Right kidney (tissue), 1 donor: ENCODE measurements at regions not wholly inside any gene's neighbourhood (a gene's known extent, or its start where the extent isn't known, plus 50 kb on each side); places are given as distances from the start of the nearest gene placed in this dataset.
"Not testable (repeated sequence)": the region's sequence is repeated elsewhere in the genome, so short reads cannot be mapped to it uniquely, and the experiment has no call there.

Experiments
- DNase-seq: peaks from one replicate; pipeline ENCODE4 v3.0.0-alpha.2; 2016

DNA sequence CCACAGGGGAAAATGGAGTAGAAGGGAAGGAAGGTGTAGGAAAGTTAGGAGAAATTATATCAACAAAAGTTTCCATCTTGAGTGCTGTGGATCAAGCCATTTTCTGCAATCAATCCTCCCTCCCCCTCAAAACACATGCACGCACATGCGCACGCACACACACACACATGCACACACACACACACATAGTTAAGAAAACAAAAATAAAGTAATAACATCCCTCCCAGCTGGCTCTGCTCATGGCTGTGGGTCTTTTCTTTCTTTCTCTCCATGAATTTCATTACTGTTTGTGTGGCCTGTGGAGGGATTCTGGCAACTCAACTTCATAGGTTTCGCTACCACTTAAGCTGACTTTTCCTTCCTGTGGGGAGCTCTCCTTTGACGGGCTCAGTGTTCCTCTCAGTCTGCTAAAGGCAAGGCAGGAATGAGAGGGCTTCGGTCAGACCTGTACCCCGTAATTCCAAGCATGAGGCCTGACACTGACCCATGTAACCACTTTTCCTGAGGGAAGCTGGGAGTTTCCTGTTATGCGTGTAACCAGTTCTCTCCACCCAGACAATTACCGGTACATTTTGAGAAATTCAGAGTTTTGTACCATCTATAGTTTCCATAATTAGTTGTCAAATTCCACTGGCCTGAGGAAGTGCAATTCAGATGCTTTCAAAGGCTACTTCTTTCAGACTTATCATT is 79.8 kb downstream of the ZNF92 start:
- DNase-seq = peak; percentile 55

DNA sequence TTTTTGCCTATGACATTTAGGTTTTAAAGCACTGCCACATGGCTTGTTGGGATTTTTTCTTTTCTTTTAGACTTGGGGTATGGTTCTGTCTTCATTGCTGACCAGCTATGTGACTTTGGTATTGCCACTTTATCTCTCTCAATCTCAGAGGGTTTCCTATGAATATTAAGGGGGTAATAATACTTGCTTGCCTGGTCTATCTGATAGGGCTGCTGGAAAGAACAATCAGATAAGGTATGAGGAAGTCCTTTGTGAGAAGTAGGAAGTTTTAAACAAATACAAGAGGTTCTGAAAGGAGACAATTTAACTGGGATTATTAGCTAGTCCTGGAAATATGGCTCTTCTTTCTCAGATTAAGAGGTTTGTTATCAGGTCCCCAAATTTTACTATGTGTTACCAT is 80.8 kb downstream of the ZNF92 start:
- no peak for DNase-seq

DNA sequence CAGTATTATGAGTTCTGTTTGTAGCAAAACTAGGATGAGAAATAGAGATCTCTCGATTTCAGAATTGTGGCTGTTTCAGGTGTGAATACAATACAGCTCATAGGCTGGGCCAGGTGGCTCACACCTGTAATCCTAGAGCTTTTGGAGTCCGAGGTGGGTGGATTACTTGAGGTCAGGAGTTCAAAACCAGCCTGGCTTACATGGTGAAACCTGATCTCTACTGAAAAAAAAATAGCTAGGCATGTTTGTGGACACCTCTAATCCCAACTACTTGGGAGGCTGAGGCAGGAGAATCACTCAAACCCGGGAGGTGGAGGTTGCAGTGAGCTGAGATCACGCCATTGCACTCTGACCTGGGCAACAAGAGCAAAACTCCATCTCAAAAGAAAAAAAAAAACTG is 81.4 kb downstream of the ZNF92 start:
- DNase-seq = not testable (repeated sequence)

DNA sequence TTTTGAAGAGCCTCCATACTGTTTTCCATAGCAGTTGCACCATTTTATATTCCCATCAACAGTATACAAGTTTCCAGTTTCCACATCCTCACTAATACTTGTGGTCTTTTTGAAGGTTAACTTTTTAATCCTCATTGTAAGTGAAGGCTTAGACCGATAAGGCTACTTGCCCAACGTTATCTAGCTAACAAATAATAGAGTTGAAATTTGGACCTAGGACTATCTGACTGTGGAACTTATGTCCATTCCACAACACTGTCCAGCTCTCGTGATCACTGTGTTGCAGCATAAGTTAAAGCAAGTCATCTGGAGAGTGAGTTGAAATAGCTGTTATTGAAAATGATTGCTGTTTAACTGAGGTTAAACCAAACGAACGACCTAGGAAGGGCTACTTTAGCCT is 84.0 kb downstream of the ZNF92 start:
- DNase-seq = no peak

DNA sequence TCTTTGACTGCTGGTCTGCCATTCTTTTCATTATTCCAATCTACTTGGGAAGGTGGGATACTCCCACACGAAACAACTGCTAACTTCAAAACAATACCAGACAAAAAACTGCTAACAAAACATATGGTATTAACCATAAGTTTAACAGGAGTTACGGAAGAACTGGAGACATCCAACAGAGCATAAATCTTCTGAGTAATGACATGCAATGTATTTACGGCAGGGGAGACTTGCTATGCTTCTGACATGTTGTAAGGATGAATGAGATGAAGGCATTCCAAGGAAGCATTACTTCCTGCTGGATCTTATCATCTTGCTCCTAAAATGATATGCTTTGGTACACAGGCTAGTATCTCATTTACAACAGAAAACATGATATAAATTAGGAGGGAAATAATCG is 85.8 kb downstream of the ZNF92 start:
- DNase-seq = no peak

DNA sequence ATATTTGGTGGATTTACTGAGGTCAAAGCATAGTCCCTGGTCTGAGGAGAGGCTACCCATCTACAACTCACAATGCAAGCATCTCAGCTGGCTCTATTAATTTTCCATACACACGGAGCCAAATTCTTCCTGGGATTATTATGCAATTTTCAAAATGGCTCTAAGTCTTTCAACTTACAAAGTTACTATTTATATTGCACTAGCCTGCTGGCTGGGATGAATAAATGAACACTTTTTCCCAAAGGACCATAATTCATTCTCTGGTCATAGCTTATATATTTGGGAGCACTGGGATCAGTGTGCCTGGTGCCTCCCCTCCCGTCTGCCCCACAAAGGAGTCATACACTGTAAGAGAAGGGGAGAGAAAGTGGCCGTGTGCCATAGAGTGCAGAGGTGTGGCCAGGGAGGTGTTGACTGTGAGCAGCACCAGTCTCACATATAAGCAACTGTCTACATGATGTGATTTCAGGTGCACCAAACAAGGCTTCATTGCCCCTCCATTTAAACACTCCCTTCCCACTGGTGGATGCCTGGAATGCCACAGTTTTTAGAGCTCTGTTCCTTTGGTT is 88.6 kb downstream of the ZNF92 start:
- no peak for DNase-seq

DNA sequence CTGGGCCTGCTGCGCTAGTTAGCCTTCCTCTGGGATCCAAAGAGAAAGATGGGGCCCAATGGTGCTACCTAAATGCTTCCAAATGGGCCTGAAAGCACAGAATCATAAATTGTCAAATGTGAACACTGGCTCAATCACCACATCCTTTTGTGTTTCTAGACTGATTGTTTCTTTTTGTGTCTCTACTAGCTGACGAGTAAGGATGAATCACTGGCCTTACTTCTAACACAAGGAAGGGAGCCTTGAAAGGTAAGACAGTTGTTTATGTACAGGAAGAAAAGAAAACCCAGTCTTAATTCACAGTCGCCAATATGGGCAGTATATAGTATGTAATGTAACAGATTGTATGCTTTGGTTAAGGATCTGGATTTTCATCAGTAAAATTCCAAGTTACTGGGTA is 89.5 kb downstream of the ZNF92 start:
- DNase-seq = no peak

DNA sequence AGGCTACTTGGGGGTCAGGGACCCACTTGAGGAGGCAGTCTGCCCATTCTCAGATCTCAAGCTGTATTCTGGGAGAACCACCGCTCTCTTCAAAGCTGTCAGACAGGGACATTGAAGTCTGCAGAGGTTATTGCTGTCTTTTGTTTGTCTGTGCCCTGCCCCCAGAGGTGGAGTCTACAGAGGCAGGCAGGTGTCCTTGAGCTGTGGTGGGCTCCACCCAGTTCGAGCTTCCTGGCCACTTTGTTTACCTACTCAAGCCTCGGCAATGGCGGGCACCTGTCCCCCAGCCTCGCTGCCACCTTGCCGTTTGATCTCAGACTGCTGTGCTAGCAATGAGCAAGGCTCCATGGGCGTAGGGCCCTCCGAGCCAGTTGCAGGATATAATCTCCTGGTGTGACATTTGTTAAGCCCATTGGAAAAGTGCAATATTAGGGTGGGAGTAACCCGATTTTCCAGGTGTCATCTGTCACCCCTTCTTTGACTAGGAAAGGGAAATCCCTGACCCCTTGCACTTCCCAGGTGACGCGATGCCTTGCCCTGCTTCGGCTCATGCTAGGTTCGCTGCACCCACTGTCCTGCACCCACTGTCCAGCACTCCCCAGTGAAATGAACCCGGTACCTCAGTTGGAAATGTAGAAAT is 96.4 kb downstream of the ZNF92 start:
- DNase-seq = not testable (repeated sequence)

DNA sequence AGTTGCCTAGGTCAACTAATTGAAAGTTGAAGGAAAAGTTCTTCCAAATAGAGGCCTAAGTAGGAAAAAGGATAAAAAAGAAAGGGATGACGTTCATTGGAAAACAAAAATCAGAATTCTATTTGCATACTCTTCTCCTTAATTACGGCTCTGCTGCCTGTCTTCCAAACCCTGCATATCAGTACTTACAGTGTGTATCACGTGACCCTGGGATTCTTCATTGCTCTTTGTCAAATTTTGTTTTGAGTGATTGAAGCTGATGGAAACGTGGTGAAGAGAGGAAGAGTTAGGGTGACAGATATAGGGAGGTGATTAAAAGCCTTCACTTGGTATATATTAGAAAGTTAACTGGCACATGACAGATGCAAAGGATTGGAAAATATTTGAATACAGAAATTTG is 97.9 kb downstream of the ZNF92 start:
- DNase-seq = no peak

DNA sequence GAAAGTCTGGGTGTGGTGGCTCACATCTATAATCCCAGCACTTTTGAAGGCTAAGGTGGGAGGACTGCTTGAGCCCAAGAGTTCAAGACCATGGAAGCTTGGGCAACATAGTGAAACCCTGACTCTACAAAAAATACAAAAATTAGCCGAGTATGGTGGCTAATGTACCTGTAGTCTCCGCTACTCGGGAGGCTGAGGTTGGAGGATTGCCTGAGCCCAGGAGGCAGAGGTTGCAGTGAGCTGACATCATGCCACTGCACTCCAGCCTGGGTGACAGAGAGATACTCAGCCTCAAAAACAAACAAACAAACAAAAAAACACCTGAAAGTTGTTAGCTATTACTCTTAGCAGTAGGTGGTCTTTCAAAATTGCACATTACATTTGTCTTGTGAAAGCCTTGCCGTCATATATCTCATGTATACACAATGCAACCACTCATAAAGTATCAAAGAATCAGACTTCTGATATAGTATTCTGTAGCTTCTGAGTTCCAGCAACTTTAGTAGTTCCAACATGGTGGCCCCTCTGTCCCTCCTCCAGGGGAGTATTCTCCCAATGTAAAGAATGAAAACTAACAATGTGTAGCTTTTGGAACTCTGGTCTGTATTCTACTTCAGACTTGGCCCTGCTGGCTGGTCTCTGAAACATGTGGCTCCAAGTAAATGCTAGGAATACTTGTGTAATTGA is 101.5 kb downstream of the ZNF92 start:
- no peak for DNase-seq

DNA sequence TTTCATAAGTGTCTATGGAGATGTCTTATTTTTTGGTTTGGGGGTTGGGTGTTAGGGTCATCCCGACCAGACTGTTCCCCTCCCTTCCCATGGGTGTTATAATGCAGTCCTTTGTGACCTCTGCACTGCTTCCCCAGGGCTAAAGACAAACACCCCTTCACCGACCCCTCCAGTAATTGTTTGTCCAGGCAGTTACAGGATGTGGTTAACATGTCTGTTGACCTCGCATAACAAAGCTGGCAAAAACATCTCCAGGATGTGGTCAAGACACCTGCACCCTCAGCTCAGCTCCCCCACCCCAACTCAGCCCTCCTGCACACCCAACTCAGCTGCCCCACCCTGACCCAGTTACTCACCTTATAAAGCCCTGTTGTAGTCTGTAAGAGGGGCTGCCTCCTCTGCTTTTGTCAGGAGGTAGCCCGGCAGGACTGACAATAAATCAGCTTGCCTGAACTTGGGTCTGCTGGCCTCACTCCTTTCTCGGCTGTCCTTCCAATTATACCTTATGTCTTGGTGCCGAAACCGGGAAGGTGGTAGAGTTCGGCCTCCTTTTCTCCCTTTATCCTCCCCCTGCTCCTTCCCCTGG is 102.2 kb downstream of the ZNF92 start:
- no peak for DNase-seq

DNA sequence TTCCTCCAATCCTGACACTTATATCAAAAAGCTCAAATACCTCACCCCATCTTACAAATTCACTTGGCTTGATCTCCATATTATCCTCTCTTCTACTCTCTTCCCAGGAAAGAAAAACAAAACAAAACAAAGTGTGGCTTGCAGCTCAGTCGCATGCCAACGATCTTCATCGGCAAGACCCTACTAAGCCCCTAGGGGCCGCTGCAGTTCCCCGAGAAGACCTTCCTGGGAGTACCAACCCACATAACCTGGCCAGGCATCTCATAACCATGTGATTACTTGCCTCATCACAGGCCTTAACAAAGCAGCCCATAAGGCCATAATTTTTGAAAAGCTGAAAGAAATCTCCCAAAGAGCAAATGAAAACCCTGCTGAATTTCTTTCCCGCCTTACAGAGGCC is 103.7 kb downstream of the ZNF92 start:
- no peak for DNase-seq

DNA sequence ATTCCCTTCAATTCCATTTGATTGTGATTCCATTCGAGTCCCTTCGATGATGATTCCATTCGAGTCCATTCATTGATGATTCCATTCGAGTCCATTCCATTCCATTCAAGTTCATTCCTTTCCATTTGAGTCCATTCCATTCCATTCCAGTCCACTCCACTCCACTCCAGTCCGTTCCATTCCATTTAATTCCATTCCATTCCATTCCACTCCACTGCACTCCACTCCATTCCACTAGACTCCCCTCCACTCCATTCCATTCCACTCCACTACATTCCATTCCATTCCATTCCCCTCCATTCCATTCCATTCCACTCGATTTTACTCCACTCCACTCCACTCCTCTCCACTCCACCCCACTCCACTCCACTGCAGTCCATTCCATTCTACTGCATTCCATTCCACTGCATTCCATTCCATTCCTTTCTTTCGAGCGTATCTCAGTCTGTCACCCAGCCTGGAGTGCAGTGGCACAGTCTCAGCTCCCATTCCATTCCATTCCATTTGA is 115.7 kb downstream of the ZNF92 start:
- no peak for DNase-seq

DNA sequence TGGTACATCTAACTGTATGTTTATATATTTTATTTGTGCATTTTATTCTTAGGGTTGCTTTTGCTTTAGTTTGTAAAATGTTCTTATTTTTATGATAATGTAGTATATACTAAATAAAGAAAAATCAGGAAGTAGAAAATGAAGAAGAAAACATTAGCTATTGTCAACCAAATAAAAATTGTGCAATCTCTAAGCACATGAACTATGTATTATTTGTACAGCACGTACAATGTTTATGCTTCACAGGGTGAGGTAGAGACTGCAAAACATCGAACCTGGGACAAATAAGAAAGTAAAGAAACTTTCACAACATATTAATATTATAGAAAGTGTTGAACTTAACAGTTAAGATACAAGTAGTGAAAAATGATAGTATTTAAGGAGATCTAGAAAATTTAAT is 123.0 kb downstream of the ZNF92 start:
- DNase-seq = not testable (repeated sequence)

DNA sequence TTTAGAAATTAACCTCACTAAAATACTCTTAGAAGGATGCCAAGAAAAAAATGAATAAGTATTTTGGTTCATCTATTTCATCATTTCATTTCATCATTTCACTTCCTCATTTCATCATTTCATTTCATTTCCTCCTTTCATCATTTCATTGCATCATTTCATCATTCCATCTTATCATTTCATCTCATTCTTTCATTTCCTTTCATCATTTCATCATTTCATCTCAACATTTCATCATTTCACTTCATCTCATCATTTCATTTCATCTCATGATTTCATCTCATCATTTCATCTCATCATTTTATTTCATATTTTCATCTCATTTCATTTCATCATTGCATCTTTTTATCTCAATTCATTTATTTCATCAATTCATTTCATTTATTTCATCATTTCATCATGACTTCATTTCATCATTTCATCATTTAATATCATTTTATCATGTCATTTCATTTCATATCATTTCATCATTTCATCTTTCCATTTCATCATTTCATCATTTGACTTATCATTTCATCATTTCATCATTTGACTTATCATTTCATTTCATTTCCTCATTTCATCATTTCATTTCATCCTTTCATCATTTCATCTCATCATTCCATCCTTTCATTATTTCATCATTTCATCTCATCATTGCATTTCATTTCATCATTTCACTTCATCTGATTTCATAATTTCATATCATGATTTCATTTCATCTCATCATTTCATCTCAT is 129.9 kb downstream of the ZNF92 start:
- DNase-seq = no peak

DNA sequence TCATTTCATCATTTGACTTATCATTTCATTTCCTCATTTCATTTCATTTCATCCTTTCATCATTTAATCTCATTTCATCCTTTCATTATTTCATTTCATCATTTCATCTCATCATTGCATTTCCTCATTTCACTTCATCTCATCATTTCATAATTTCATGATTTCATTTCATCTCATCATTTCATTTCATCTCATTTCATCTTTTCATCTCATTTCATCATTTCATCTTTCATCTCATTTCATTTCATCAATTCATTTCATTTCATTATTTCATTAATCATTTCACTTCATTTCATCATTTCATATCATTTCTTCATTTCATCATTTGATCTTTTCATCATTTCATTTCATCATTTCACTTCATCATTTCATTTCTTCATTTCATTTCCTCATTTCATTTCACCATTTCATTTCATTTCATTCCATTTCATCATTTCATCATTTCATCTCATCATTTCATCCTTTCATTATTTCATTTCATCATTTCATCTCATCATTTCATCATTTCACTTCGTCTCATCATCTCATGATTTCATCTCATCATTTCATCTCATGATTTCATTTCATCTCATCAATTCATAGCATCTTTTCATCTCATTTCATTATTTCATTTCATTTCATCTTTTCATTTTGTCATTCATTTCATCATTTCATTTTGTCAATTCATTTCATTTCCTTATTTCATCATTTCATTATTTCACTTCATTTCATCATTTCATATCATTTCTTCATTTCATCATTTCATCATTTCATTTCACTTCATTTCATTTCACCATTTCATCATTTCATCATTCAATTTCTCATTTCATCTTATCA is 131.1 kb downstream of the ZNF92 start:
- not testable (repeated sequence) for DNase-seq

DNA sequence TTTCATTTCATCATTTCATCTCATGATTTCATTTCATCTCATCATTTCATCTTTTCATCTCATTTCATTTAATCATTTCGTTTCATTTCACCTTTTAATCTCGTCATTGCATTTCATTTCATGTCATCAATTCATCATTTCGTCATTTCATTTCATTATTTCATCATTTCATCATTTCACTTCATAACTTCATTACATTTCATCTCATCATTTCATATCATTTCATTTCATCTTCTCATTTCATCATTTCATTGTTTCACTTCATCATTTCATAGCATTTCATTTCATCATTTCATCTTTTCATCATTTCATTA is 131.6 kb downstream of the ZNF92 start:
- DNase-seq = not testable (repeated sequence)

DNA sequence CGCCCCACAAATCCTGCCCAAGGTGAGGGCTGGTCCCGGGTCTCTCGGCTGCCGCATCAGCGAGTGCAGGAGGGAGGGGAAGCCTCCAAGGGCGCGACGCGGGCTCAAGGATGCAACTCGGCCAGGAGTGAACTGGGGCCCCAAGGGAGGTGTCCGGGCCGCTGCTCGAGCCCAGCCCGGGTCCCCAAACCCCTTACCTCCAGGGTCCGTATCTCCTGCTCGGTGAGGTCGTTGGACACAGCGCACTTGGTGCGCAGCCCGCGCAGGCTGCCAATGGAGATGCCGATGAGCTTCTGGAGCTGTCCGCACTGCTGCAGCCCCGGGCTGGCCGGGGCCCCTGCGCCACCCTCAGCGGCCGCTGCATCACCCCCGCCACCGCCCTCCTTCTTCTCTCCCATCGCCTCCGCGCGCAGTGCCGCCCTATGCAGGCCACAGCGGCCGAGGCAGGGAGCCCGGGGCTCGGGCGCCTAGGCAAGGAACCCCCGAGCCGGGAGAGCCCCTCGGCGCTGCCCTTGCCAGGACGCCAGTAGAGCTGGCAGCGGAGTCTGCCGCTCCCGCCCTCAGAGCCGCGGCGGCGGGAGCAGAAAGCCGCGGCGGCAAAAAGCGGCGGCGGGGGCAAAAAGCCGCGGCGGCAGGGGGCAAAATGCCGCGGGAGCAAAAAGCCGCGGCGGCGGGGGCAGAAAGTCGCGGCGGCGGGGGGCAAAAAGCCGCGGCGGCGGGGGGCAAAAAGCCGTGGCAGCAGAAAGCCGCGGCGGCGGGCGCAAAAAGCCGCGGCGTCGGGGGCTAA is 135.1 kb downstream of the ZNF92 start:
- peak; percentile 59 for DNase-seq

DNA sequence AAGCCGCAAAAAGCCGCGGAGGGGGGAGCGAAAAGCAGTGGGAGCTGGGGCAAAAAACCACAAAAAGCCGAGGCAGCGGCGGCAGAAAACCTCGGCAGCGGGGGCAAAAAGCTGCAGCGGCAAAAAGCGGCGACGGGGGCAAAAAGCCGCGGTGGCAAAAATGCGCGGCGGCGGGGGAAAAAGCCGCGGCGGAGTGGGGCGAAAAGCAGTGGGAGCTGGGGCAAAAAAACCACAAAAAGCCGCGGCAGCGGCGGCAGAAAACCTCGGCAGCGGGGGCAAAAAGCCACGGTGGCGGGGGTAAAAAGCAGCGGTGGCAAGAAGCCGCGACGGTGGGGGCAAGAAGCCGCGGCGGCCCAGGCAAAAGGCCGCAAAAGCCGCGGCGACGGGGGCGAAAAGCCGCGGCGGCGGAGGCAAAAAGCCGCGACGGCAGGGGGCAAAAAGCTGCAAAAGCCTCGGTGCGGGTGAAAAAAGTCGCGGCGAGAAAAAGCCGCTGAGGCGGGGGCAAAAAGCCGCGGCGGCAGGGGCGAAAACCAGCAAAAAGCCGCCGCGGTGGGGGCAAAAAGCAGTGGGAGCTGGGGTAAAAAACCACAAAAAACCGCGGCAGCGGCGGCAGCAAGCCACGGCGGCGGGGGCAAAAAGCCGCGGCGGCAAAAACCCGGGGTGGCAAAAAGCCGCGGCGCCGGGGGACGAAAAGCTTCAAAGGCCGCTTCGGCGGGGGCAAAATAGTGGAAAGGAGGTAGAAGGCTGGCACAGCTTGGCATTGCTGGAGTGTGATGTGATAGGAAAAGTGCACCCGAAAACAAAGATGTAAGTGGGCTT is 135.9 kb downstream of the ZNF92 start:
- DNase-seq = peak; percentile 66

DNA sequence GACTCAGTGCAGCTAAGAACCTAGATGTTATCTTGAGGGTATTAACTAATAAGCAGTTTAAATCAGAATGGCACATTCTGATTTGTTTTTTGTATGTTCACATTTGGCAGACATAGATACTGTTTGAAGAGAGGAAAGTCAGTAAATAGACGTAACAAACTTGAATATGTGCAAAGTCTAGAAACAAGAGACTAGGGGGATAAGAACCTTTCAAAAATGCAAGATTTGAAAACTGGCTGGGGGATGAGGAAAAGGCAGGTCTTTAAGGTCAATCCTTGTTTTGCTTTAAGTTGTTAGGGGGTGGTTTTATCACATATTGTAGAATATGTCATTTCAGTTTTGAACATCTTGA is 136.5 kb downstream of the ZNF92 start:
- not testable (repeated sequence) for DNase-seq
